PFSK-1 (cell line): ENCODE measurements at regions not wholly inside any gene's neighbourhood (a gene's known extent, or its start where the extent isn't known, plus 50 kb on each side); places are given as distances from the start of the nearest gene placed in this dataset.

Source experiments
- FOXP2 ChIP-seq: optimal IDR thresholded peaks from 2 replicates; pipeline ENCODE3; 2011; ENCODE audit warnings: borderline replicate concordance, control low read depth, inconsistent platforms; ENCODE audit not compliant: insufficient read depth; ENCODE audit errors: extremely low read length, extremely low read depth
- POLR2AphosphoS5 ChIP-seq: IDR thresholded peaks from 2 replicates; pipeline ENCODE4 v1.6.1; 2012; ENCODE audit warnings: low read depth, mild to moderate bottlenecking, control low read depth, low read length, moderate library complexity
- REST ChIP-seq, 2 experiments: IDR thresholded peaks; 2 replicates each; pipeline versions ENCODE4 v1.6.1 to v1.8.0; 2011 to 2012; ENCODE audit warnings: low read depth in 2 of 2, low read length in 2 of 2, control low read depth in 1 of 2, inconsistent platforms in 1 of 2, mild to moderate bottlenecking in 1 of 2, moderate library complexity in 1 of 2; ENCODE audit not compliant: insufficient read depth in 1 of 2
- SIN3A ChIP-seq: IDR thresholded peaks from 2 replicates; pipeline ENCODE4 v1.6.1; 2012; ENCODE audit warnings: mild to moderate bottlenecking, low read length, moderate library complexity, borderline replicate concordance; ENCODE audit not compliant: insufficient read depth
- TAF1 ChIP-seq: IDR thresholded peaks from 2 replicates; pipeline ENCODE4 v1.6.1; 2012; ENCODE audit warnings: low read length, control low read depth, borderline replicate concordance; ENCODE audit not compliant: insufficient read depth

- TF ChIP-seq SIN3A (no peak), REST (IDR thresholded peaks at IDR 0.05; ENCODE audit: insufficient read depth in 1 of 2, low read depth in 2 of 2, low read length in 2 of 2) (no peak), FOXP2 (no peak), POLR2AphosphoS5 (no peak), TAF1 (no peak)
Observed at GRCh38 chr6:132204591-132204990, 196.7 kb downstream of the MOXD1 start.

DNA sequence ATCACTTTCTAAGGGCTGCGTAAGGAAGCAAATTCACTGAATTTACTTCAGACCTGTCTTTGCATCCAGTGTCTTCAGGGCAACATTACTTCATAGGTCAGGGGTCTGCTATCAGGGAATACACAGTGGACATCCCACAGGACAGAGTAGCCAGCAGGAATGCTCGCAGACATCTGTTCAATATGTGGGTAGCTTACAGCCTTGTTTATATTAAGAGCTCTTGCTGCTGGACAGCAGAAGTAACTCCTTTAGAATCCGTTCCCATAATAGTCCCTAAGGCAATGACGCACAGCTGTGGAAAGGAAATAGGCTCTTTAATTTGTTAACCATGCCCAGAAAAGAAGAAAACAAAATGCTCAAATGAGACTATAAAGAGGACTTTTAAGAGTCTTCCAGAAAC is 198.7 kb downstream of the MOXD1 start:
- TF ChIP-seq POLR2AphosphoS5 (peak; percentile 67; the same call in 1 of the 2 replicates), REST (IDR thresholded peaks at IDR 0.05; ENCODE audit: insufficient read depth in 1 of 2, low read depth in 2 of 2, low read length in 2 of 2) (peak; percentile 68 to 93; a peak in 3 of 4 replicates), FOXP2 (peak; percentile 73), TAF1 (no peak; the same call in 1 of the 2 replicates), SIN3A (peak; percentile 98)

DNA sequence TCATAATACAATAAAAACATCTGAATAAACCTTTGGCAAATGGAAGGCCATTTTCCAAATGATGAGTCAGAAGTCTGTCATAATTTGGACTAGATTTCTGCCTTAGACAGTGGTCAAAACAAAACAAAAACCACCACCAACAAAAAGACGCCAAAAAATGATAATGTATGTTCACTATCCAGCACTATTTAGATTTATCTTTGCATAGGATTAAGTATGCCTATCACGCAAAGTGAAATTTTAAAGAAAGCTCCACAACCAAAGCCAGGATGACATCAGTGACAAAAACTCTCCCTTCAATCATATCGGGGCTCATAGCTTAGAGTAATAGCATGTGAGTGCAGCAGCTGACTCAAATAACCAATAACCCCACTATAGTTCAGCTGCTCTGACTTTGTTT is 201.9 kb downstream of the MOXD1 start:
- no peak for TF ChIP-seq SIN3A
- no peak for TF ChIP-seq FOXP2
- no peak for TF ChIP-seq POLR2AphosphoS5
- TF ChIP-seq TAF1: no peak
- no peak for TF ChIP-seq REST (IDR thresholded peaks at IDR 0.05; ENCODE audit: insufficient read depth in 1 of 2, low read depth in 2 of 2, low read length in 2 of 2)

- no peak for TF ChIP-seq REST (IDR thresholded peaks at IDR 0.05; ENCODE audit: insufficient read depth in 1 of 2, low read depth in 2 of 2, low read length in 2 of 2)
- no peak for TF ChIP-seq POLR2AphosphoS5
Observed at GRCh38 chr6:132198896-132199295, 202.4 kb downstream of the MOXD1 start.

DNA sequence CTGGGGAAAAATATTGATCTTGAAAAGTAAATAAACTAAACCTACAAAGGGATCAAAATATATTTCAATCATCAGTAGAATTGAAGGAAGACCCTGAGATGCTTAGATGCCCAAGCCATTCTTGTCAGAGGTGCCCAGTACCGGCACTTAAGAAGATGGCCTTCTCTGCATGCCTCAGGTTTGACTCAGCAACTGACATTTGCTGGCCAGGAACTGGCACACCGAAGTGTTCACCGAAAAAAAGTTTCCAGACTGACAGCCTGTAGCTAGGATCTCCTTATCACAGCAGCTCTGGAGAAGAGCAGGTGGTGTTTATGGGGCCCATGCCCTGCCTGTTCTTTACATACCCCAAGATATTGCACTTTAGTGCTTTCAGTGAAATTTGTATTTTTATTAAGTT is 203.2 kb downstream of the MOXD1 start:
- TF ChIP-seq TAF1 (no peak), POLR2AphosphoS5 (no peak), SIN3A (no peak), REST (IDR thresholded peaks at IDR 0.05; ENCODE audit: insufficient read depth in 1 of 2, low read depth in 2 of 2, low read length in 2 of 2) (no peak)
